ENCODE measurements at regions not wholly inside any gene's neighbourhood (a gene's known extent, or its start where the extent isn't known, plus 50 kb on each side); places are given as distances from the start of the nearest gene placed in this dataset. TPM values are rescaled to one million over a fixed set of nuclear protein-coding genes. Genes with fewer than 3 reads are reported as not detected.

DNA sequence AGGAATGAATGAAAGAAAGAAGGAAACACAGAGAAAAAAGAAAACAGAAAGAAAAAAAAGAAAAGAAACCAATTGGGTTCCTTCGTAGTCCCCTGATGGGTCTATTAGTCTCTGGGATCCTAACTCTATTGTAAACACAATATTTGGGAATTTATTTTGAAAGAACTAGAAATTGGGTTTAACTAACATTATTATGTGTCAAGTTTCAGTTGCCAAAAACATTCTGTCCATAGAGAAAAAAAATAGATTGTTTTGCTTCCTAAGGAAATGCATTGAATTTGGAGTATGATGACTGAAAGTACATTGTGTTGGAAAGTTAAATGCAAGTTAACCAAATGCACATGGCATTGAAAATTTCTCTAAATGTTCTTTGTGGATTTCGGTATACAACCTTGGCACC is 52.8 kb upstream of the PPP1R12A start:
- Histone ChIP-seq H3K36me3 (ENCODE audit: control insufficient read depth in 2 of 2, insufficient read depth in 2 of 2, low read length in 1 of 2) (no peaks in the 10 kb centered on the region), H3K79me2 (ENCODE audit: control insufficient read depth, insufficient read depth, low read length) (no peaks in the 10 kb centered on the region), H3K27me3 (replicated peaks in 1 of 2; ENCODE audit: control insufficient read depth in 2 of 2, insufficient read depth in 2 of 2, low read length in 1 of 2) (no peaks in the 10 kb centered on the region), H2AFZ (ENCODE audit: control insufficient read depth, low read depth, low read length) (no peak overlapping the region), H3K9ac (ENCODE audit: control insufficient read depth, insufficient read depth, low read length) (no peak overlapping the region), H3K4me3 (no peak overlapping the region), H3K27ac (ENCODE audit: control insufficient read depth, insufficient read depth) (no peak overlapping the region), H3K4me2 (ENCODE audit: control insufficient read depth, insufficient read depth) (no peak overlapping the region), H3K9me3 (replicated peaks; ENCODE audit: control insufficient read depth, insufficient read depth, low read length) (no peaks in the 10 kb centered on the region), H3K4me1 (ENCODE audit: control insufficient read depth, insufficient read depth, low read length) (no peaks in the 10 kb centered on the region), H4K20me1 (ENCODE audit: control insufficient read depth, insufficient read depth) (no peaks in the 10 kb centered on the region)
- ChIA-PET POLR2A (no interaction called here), RAD21 (ENCODE audit: unreplicated experiment) (no interaction called here), SMC1A (ENCODE audit: uncharacterized antibody, unreplicated experiment) (no interaction called here), CTCF (no interaction called here)
- in situ Hi-C loops (cut with MboI): no loop called here
- no TSS peak for BruUV-seq (replicated peaks)
- DNase-seq (ENCODE audit: low read depth, low spot score) (no peak), FAIRE-seq (no peak), ATAC-seq (no peak)
- TF ChIP-seq NFIC (IDR thresholded peaks at IDR 0.05; ENCODE audit: low read depth, low read length): no peak
- TF ChIP-seq, protein P1, sequence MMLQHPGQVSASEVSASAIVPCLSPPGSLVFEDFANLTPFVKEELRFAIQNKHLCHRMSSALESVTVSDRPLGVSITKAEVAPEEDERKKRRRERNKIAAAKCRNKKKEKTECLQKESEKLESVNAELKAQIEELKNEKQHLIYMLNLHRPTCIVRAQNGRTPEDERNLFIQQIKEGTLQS (IDR thresholded peaks at IDR 0.05; ENCODE audit: borderline replicate concordance, extremely low read depth, low read depth, low read length): no peak
- intact Hi-C loops (cut with micrococcal nuclease; ENCODE audit: unreplicated experiment): no loop called here
- WGBS (ENCODE audit: insufficient coverage, insufficient replicate concordance, low lambda C conversion rate, missing lambda C conversion rate): 22% methylated on average over 2 of the region's 2 CpGs

Small RNA genes in the stretch of these regions (small RNA-seq; reads per million reads assigned to genes)
- not detected for gene SNRPGP20

Measured in GM12878 (cell line).